ENCODE measurements at regions not wholly inside any gene's neighbourhood (a gene's known extent, or its start where the extent isn't known, plus 50 kb on each side); places are given as distances from the start of the nearest gene placed in this dataset.

DNA sequence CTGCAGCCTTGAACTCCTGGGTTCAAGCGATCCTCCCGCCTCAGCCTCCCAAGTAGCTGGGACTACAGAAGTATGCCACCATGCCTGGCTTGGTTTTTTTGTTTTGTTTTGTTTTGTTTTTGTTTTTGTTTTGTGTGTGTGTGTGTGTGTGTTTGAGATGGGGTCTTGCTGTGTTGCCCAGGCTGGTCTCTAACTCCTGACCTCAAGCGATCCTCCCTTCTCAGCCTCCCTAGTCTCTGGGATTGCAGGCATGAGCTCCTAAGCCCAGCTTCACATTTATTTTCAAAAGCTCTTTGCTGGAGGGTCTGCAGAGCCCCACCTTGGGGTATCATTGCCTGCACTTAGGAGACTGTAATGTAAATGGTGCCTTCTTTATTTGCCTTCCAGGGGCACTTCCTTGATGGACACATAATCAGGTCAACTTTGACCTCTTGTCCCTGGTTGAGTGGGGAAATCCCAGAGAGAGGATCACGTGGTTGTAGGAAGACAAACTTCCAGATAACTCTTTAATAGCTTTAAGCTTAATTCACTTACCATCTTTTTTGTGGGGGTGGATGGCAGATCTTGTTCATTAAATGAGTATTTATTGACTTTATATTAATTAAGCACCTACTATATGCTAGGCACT, 72.9 kb upstream of the NPAS1 start:
- TF ChIP-seq, protein P1, sequence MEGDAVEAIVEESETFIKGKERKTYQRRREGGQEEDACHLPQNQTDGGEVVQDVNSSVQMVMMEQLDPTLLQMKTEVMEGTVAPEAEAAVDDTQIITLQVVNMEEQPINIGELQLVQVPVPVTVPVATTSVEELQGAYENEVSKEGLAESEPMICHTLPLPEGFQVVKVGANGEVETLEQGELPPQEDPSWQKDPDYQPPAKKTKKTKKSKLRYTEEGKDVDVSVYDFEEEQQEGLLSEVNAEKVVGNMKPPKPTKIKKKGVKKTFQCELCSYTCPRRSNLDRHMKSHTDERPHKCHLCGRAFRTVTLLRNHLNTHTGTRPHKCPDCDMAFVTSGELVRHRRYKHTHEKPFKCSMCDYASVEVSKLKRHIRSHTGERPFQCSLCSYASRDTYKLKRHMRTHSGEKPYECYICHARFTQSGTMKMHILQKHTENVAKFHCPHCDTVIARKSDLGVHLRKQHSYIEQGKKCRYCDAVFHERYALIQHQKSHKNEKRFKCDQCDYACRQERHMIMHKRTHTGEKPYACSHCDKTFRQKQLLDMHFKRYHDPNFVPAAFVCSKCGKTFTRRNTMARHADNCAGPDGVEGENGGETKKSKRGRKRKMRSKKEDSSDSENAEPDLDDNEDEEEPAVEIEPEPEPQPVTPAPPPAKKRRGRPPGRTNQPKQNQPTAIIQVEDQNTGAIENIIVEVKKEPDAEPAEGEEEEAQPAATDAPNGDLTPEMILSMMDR (IDR thresholded peaks at IDR 0.05; ENCODE audit: borderline replicate concordance, extremely low read depth, low read length, poor library complexity, severe bottlenecking), result no peak
- TF ChIP-seq EZH2 (IDR thresholded peaks at IDR 0.05; ENCODE audit: borderline replicate concordance, low read depth, low read length, severe bottlenecking), result no peak
